K562 (cell line): ENCODE measurements at regions not wholly inside any gene's neighbourhood (a gene's known extent, or its start where the extent isn't known, plus 50 kb on each side); places are given as distances from the start of the nearest gene placed in this dataset.

Experiments
- ATAC-seq: fragments of 200-7000 bp; cut with Tn5 transposase; 3 replicates; pipeline ENCODE4 v1.9.1; 2020; ENCODE audit warnings: moderate library complexity
- BruUV-seq: library from RNA; stranded (reverse); fragments of 400-500 nt; replicated peaks from 2 replicates; lab custom pipeline; 2021; lab: Mats Ljungman, UMichigan
- CTCF ChIA-PET: fragments of 300-600 bp; formaldehyde crosslinking; extraction: SDS; loops from one replicate; lab custom pipeline; 2021; ENCODE audit warnings: low intra/inter-chr PET ratio; lab: Yijun Ruan, JAX
- POLR2A ChIA-PET: fragments of 300-600, 350-650 bp; sonication (Branson Sonifier 250); formaldehyde crosslinking; extraction: SDS; loops from one replicate; lab custom pipeline; 2021; ENCODE audit warnings: antibody characterized with exemption, inconsistent platforms; lab: Yijun Ruan, JAX
- DNase-seq, 4 experiments: peaks; one replicate each; pipeline versions ENCODE4 v3.0.0 to v3.0.0-alpha.2; 2011 to 2018; ENCODE audit warnings: low spot score in 3 of 4, mixed read lengths in 3 of 4; ENCODE audit errors: extremely low read depth in 1 of 4
- FAIRE-seq: peaks from 2 replicates; lab custom pipeline; 2011; peaks lifted over from hg19 to GRCh38; lab: Jason Lieb, UNC
- H2AFZ ChIP-seq: 2 replicates; pipeline ENCODE4 v1.6.0; 2011; ENCODE audit warnings: low read depth, low read length, control low read depth, inconsistent platforms
- H3K27ac ChIP-seq: fragments of 200-600 bp; 3 replicates; pipeline ENCODE4 v1.8.0; 2011; ENCODE audit warnings: low read depth, mild to moderate bottlenecking, control low read depth, inconsistent platforms, low read length, moderate library complexity, mixed read lengths; ENCODE audit errors: extremely low read depth
- H3K27me3 ChIP-seq, 2 experiments: fragments of 300-600 bp in 1 of 2; 2 replicates in 1 of 2; 3 replicates in 1 of 2; pipeline versions ENCODE4 v1.6.0 to v1.8.0; 2011; ENCODE audit warnings: inconsistent platforms in 2 of 2, low read length in 2 of 2, mild to moderate bottlenecking in 1 of 2, mixed read lengths in 1 of 2, moderate library complexity in 1 of 2; ENCODE audit not compliant: control insufficient read depth in 2 of 2, insufficient read depth in 2 of 2
- H3K36me3 ChIP-seq: fragments of 300-600 bp; 3 replicates; pipeline ENCODE4 v1.8.0; 2011; ENCODE audit warnings: mild to moderate bottlenecking, low read length, inconsistent platforms; ENCODE audit not compliant: control insufficient read depth, insufficient read depth
- H3K4me1 ChIP-seq, 2 experiments: fragments of 200-600 bp in 1 of 2; replicated peaks in 1 of 2; 2 replicates in 1 of 2; 3 replicates in 1 of 2; pipeline versions ENCODE4 v1.5.1 to v1.8.0; 2011; ENCODE audit warnings: inconsistent platforms in 2 of 2, low read length in 2 of 2, mild to moderate bottlenecking in 1 of 2, mixed read lengths in 1 of 2, moderate library complexity in 1 of 2; ENCODE audit not compliant: control insufficient read depth in 2 of 2, insufficient read depth in 2 of 2
- H3K4me2 ChIP-seq: 2 replicates; pipeline ENCODE4 v1.6.1; 2011; ENCODE audit warnings: low read length, control low read depth, inconsistent platforms, mixed read lengths; ENCODE audit not compliant: insufficient read depth
- H3K4me3 ChIP-seq: fragments of 200-600 bp; sonication (generic), shearing (Covaris generic); 2 replicates; pipeline ENCODE4 v1.5.1; 2016; ENCODE audit warnings: control low read depth, inconsistent platforms
- H3K79me2 ChIP-seq: fragments of 200-600 bp; 3 replicates; pipeline ENCODE4 v1.8.0; 2011; ENCODE audit warnings: low read length, inconsistent platforms; ENCODE audit not compliant: control insufficient read depth, insufficient read depth
- H3K9ac ChIP-seq, 2 experiments: 2 replicates each; pipeline versions ENCODE4 v1.6.0 to v1.6.1; 2011; ENCODE audit warnings: low read depth in 2 of 2, low read length in 2 of 2, control low read depth in 1 of 2, inconsistent platforms in 1 of 2, mild to moderate bottlenecking in 1 of 2, mixed read lengths in 1 of 2; ENCODE audit not compliant: insufficient read depth in 1 of 2
- H3K9me1 ChIP-seq: one replicate; pipeline ENCODE4 v1.6.0; 2011; ENCODE audit warnings: inconsistent platforms, mild to moderate bottlenecking, low read length, moderate library complexity; ENCODE audit not compliant: control insufficient read depth, insufficient read depth
- H3K9me3 ChIP-seq: replicated peaks from 2 replicates; pipeline ENCODE4 v1.5.1; 2011; ENCODE audit warnings: low read depth, low read length, inconsistent platforms; ENCODE audit not compliant: control insufficient read depth, insufficient read depth
- H4K20me1 ChIP-seq: replicated peaks from 2 replicates; pipeline ENCODE4 v1.6.1; 2011; ENCODE audit warnings: low read length, inconsistent platforms, mixed read lengths; ENCODE audit not compliant: control insufficient read depth, insufficient read depth
- CTCF ChIP-seq, 3 experiments: IDR thresholded peaks in 2 of 3; conservative IDR thresholded peaks in 1 of 3; 2 replicates each; pipeline ENCODE4 v1.5.1; 2011 to 2012; ENCODE audit warnings: low read length in 3 of 3, mild to moderate bottlenecking in 3 of 3, control low read depth in 2 of 3, improper control_type of control experiment in 1 of 3, inconsistent platforms in 1 of 3, low read depth in 1 of 3, mixed read lengths in 1 of 3, moderate library complexity in 1 of 3; ENCODE audit not compliant: insufficient read depth in 2 of 3
- DPF2 ChIP-seq: fragments of 450-650 bp; IDR thresholded peaks from 2 replicates; pipeline ENCODE4 v1.6.1; 2016
- HOXB6 ChIP-seq: fragments of 250-450 bp; sonication (Bioruptor Pico); IDR thresholded peaks from 2 replicates; pipeline ENCODE4 v1.5.1; 2022; ENCODE audit warnings: mild to moderate bottlenecking, borderline replicate concordance
- ILF3 ChIP-seq: fragments of 450-650 bp; IDR thresholded peaks from 2 replicates; pipeline ENCODE4 v1.6.1; 2018; ENCODE audit warnings: antibody characterized with exemption, mild to moderate bottlenecking, moderate library complexity, borderline replicate concordance
- NONO ChIP-seq, 2 experiments: fragments of 200-400 bp in 1 of 2; fragments of 450-650 bp in 1 of 2; formaldehyde crosslinking in 1 of 2; IDR thresholded peaks; 2 replicates each; pipeline ENCODE4 v1.6.1; 2017; ENCODE audit warnings: low read depth in 2 of 2, mild to moderate bottlenecking in 2 of 2, moderate library complexity in 2 of 2, low read length in 1 of 2
- OTX1 ChIP-seq: fragments of 450-650 bp; formaldehyde crosslinking; IDR thresholded peaks from 2 replicates; pipeline ENCODE4 v1.4.0; 2022; ENCODE audit warnings: mild to moderate bottlenecking
- PML ChIP-seq: IDR thresholded peaks from 2 replicates; pipeline ENCODE4 v1.6.1; 2012; ENCODE audit warnings: low read length, inconsistent platforms
- PURB ChIP-seq: sonication (generic); formaldehyde crosslinking; IDR thresholded peaks from 2 replicates; pipeline ENCODE4 v1.9.0; 2021; ENCODE audit warnings: low read depth, mild to moderate bottlenecking, missing genetic modification reagents
- RBM39 ChIP-seq: fragments of 200-400 bp; formaldehyde crosslinking; optimal IDR thresholded peaks from 2 replicates; pipeline ENCODE3; 2018; ENCODE audit warnings: low read depth, low read length
- RNF2 ChIP-seq: sonication (generic); IDR thresholded peaks from 2 replicates; pipeline ENCODE4 v1.6.1; 2016
- SMAD1 ChIP-seq: fragments of 150-350 bp; IDR thresholded peaks from 2 replicates; pipeline ENCODE4 v1.6.1; 2014; ENCODE audit warnings: low read length, low read depth; ENCODE audit not compliant: partially characterized antibody
- SRSF3 ChIP-seq: fragments of 200-400 bp; formaldehyde crosslinking; IDR thresholded peaks from 2 replicates; pipeline ENCODE4 v1.6.1; 2016; ENCODE audit warnings: mild to moderate bottlenecking, low read length, moderate library complexity; ENCODE audit not compliant: insufficient read depth
- XRCC3 ChIP-seq: fragments of 450-650 bp; IDR thresholded peaks from 2 replicates; pipeline ENCODE4 v1.6.1; 2017; ENCODE audit warnings: mild to moderate bottlenecking, moderate library complexity
- YBX1 ChIP-seq: fragments of 450-650 bp; IDR thresholded peaks from 2 replicates; pipeline ENCODE4 v1.7.1; 2016; ENCODE audit warnings: mild to moderate bottlenecking
- ZNF274 ChIP-seq: IDR thresholded peaks from 2 replicates; pipeline ENCODE4 v1.6.1; 2011; ENCODE audit warnings: low read depth, mild to moderate bottlenecking, low read length, moderate library complexity, borderline replicate concordance
- ZNF583 ChIP-seq: fragments of 250-450 bp; sonication (Bioruptor Pico); IDR thresholded peaks from 2 replicates; pipeline ENCODE4 v1.4.0; 2020
- WGBS: fragments of 100-300 bp; shearing (Covaris generic); methylation state at CpG from one replicate; pipeline ENCODE4 v1.1.6; 2016; ENCODE audit warnings: low coverage, mixed read lengths; ENCODE audit not compliant: insufficient coverage; ENCODE audit errors: missing lambda C conversion rate; 5-methylcytosine and 5-hydroxymethylcytosine counted together
- in situ Hi-C: fragments of 300-500 bp; cut with MboI; formaldehyde crosslinking; loops from 4 replicates; pipeline ENCODE4 v1.15.0; 2018; ENCODE audit warnings: inconsistent platforms, mixed read lengths
- intact Hi-C: fragments of 100-400 bp; cut with micrococcal nuclease; formaldehyde crosslinking; loops from 2 replicates; pipeline ENCODE4 v1.14.2; 2022

GRCh38 chrY:11064376-11064775 is 1536.7 kb downstream of the TSPY10 start (continued):
- no peak for TF ChIP-seq NONO (IDR thresholded peaks at IDR 0.05; ENCODE audit: low read depth in 2 of 2, low read length in 1 of 2)

- POLR2A ChIA-PET: no interaction called here
- no peak for FAIRE-seq
- no TSS peak for BruUV-seq
- CTCF ChIA-PET: no interaction called here
- H3K36me3 ChIP-seq: no peaks in the 10 kb centered on the region
- intact Hi-C loops (no loop called here), in situ Hi-C loops (no loop called here)
- no peaks in the 10 kb centered on the region for H3K4me1 ChIP-seq
- H4K20me1 ChIP-seq: no peaks in the 10 kb centered on the region
- ATAC-seq: no peak
- H3K4me2 ChIP-seq: no peak overlapping the region
- no peaks in the 10 kb centered on the region for H3K27me3 ChIP-seq
- no peaks in the 10 kb centered on the region for H3K79me2 ChIP-seq
- no peak overlapping the region for H2AFZ ChIP-seq
- H3K9me1 ChIP-seq: no peaks in the 10 kb centered on the region
- no CpG with 5 or more reads among the region's 6 CpGs for WGBS
- H3K27ac ChIP-seq: no peak overlapping the region
- TF ChIP-seq SMAD1 (no peak), DPF2 (no peak), OTX1 (CRISPR knock-in tag) (no peak), YBX1 (no peak), ILF3 (no peak), ZNF274 (no peak), PML (no peak), PURB (CRISPR knock-in tag) (no peak), RBM39 (no peak), SRSF3 (no peak), RNF2 (no peak), ZNF583 (CRISPR knock-in tag) (no peak), CTCF (IDR thresholded peaks at IDR 0.05 in 2 of 3, conservative IDR thresholded peaks at IDR 0.05 in 1 of 3; ENCODE audit: insufficient read depth in 2 of 3, low read depth in 1 of 3, low read length in 3 of 3) (no peak), HOXB6 (CRISPR knock-in tag) (no peak), XRCC3 (no peak)
- H3K4me3 ChIP-seq: no peak overlapping the region
- H3K9me3 ChIP-seq: no peaks in the 10 kb centered on the region
- H3K9ac ChIP-seq: no peak overlapping the region
- DNase-seq: no peak
Observed at GRCh38 chrY:11069271-11069670, 1541.6 kb downstream of the TSPY10 start.
